ENCODE measurements at regions not wholly inside any gene's neighbourhood (a gene's known extent, or its start where the extent isn't known, plus 50 kb on each side); places are given as distances from the start of the nearest gene placed in this dataset.

- DNase-seq = no peak
- Mint-ChIP-seq H3K27me3 (ENCODE audit: insufficient read depth) (peaks cover 1% of the 10 kb centered on the region; the same call in 1 of the 2 replicates), H3K4me1 (ENCODE audit: low read depth) (no peaks in the 10 kb centered on the region), H3K36me3 (ENCODE audit: low read depth) (no peaks in the 10 kb centered on the region), H3K9me3 (peaks cover 5% of the 10 kb centered on the region; the same call in 1 of the 2 replicates), H3K4me3 (no peak overlapping the region), H3K27ac (no peak overlapping the region)
- no peak for TF ChIP-seq CTCF (IDR thresholded peaks at IDR 0.05)
These were observed 205.7 kb upstream of the TET2 start for GRCh38 chr4:104940927-104941326.

GRCh38 chr4:104941661-104942062, 205.0 kb upstream of the TET2 start:
- no peak for TF ChIP-seq CTCF (IDR thresholded peaks at IDR 0.05)
- no peaks in the 10 kb centered on the region for H3K4me1 Mint-ChIP-seq (ENCODE audit: low read depth)
- H3K4me3 Mint-ChIP-seq = no peak overlapping the region
- no peak overlapping the region for H3K27ac Mint-ChIP-seq
- no peaks in the 10 kb centered on the region for H3K36me3 Mint-ChIP-seq (ENCODE audit: low read depth)
- H3K27me3 Mint-ChIP-seq (ENCODE audit: insufficient read depth) = peaks cover 1% of the 10 kb centered on the region; the same call in 1 of the 2 replicates
- H3K9me3 Mint-ChIP-seq = peaks cover 5% of the 10 kb centered on the region; the same call in 1 of the 2 replicates
- no peak for DNase-seq

GRCh38 chr4:104942990-104943743, 203.5 kb upstream of the TET2 start:
- Mint-ChIP-seq H3K27ac (no peak overlapping the region), H3K36me3 (ENCODE audit: low read depth) (no peaks in the 10 kb centered on the region), H3K4me1 (ENCODE audit: low read depth) (no peaks in the 10 kb centered on the region), H3K4me3 (no peak overlapping the region), H3K27me3 (ENCODE audit: insufficient read depth) (peaks cover 1% of the 10 kb centered on the region; the same call in 1 of the 2 replicates), H3K9me3 (peaks cover 5% of the 10 kb centered on the region; the same call in 1 of the 2 replicates)
- TF ChIP-seq CTCF (IDR thresholded peaks at IDR 0.05) = no peak
- no peak for DNase-seq

- Mint-ChIP-seq H3K9me3 (peaks cover 5% of the 10 kb centered on the region; the same call in 1 of the 2 replicates), H3K27me3 (ENCODE audit: insufficient read depth) (peaks cover 1% of the 10 kb centered on the region; the same call in 1 of the 2 replicates), H3K4me1 (ENCODE audit: low read depth) (no peaks in the 10 kb centered on the region), H3K36me3 (ENCODE audit: low read depth) (no peaks in the 10 kb centered on the region), H3K4me3 (no peak overlapping the region), H3K27ac (no peak overlapping the region)
- no peak for DNase-seq
- TF ChIP-seq CTCF (IDR thresholded peaks at IDR 0.05) = no peak
These were observed 202.1 kb upstream of the TET2 start for GRCh38 chr4:104944596-104944995.

- no peaks in the 10 kb centered on the region for H3K4me1 Mint-ChIP-seq (ENCODE audit: low read depth)
- peaks cover 1% of the 10 kb centered on the region; the same call in 1 of the 2 replicates for H3K27me3 Mint-ChIP-seq (ENCODE audit: insufficient read depth)
- H3K36me3 Mint-ChIP-seq (ENCODE audit: low read depth) = no peaks in the 10 kb centered on the region
- no peak for TF ChIP-seq CTCF (IDR thresholded peaks at IDR 0.05)
- H3K27ac Mint-ChIP-seq = no peak overlapping the region
- no peak overlapping the region for H3K4me3 Mint-ChIP-seq
- H3K9me3 Mint-ChIP-seq = peaks cover 24% of the 10 kb centered on the region
- DNase-seq = no peak
These were observed 182.1 kb upstream of the TET2 start for GRCh38 chr4:104964410-104965175.
